GM19025 (cell line): ENCODE measurements at regions not wholly inside any gene's neighbourhood (a gene's known extent, or its start where the extent isn't known, plus 50 kb on each side); places are given as distances from the start of the nearest gene placed in this dataset.

Source experiments
- ATAC-seq: cut with Tn5 transposase; IDR thresholded peaks from one replicate; pipeline ENCODE4 v1.9.1; 2021; ENCODE audit warnings: mild to moderate bottlenecking, low read depth, moderate library complexity; ENCODE audit not compliant: unreplicated experiment

DNA sequence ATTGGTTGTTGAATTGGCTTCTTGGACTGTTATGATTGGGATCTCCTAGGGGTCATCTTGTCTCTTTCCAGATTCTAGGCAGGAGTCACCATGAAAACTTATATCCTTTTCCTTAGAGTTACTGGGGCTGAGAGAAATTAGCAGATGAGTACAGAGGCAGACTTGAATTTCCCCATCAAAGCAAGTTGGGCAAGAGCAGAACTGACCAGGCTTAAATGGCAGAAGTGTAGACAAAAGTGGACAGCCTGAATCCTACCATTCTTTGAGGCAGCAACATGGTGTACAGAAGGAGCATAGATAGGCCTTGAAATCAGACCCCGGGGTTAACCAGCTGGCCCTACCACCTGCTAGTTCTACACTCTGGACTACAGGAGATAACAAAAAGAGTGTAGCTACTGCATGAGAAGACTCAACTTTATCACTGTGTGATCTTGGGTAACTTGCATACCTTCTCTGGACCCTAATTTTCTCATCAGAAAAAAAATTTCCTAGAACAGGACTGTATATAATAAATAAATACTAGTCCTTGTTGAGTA, 427.4 kb upstream of the CADM1 start:
- no peak for ATAC-seq

DNA sequence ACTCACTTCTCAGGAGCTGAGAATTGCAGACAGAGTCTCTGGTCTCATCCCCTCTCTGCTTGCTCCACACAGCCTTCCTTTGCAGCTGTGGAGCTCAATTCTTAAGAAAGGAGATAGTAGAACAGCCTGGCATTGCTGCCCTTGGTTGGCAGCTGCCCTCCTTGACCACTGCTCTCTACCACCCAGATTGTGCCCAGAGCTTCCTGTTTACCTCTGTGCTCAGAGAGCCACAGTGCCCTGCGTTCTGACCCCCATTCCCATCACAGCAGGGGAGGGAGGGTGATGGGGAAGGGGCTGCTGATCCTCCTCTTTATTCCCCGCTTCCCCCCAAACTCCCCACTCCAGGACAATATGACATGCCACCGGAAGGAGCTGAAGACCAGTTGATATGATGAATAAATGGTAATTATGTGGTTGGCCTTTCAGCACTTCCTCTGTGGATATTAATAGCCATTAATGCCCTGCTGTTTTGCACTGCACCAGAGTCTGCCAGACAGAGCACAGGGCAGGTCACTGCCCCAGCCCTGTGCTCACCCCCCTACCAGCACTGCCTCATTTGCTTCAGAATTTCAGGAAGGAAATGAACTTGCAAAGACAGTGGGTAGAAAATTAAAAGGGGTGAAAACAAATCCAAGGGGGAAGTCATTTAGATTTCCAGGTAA, 426.8 kb upstream of the CADM1 start:
- peak; percentile 28 for ATAC-seq

DNA sequence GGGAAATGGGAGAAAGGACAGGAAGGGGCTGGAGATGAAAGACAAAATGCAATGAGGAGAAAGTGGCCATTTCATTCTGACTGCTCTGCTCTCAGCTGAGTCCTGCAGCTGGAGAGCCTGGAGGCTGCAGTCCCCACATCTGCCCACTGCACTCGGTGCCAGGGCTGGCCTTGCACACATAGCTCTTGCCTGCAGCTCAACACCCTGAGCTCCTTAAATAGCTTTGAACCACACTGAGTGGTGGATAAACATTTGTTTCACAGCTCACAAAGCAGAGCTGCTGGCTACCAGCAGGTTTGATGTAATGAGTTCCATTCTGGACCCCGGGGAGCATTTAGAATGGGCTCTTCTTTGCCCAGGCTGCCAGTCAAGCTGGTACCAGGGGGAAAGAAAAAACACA, 426.1 kb upstream of the CADM1 start:
- ATAC-seq = no peak

DNA sequence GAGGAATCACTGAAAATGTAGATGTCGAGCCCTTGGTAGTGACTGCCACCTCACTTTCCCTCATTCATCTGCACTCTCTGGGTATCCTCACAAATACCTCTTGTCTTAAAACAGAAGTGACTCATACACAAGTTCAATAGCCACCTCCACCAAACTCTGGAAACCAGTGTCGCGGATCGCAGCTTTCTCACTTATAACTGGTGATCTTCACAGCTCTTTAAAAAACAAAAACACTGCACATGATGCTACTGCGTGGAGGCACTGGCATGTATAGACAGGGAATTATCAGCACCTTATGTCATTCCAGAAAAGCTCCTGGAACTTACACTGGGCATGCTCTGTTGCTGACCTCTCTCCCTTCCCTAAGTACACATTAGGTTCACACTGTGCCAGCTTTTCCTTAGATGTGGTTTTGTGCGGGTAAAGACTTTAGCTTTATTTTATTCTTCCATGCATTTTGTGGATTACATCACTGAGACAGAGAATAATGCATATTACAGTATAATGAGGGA, 425.5 kb upstream of the CADM1 start:
- ATAC-seq = no peak

DNA sequence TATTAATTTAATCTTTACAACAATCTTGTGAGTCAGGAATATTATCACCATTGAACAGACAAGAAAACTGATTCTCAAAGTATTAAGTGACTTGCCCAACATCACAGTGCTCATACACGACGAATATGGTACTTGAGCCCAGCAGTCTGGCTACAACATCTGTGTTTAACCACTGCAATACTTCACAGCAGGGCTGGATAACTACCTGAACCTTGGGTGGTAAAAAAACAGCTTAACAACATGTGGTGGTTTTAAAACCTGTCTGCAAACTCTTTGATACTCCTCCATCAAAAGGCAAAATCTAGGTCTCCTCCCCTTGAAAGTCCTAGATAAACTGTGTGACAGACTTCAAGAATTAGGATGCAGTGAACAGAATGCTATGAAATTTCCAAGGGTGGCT, 424.6 kb upstream of the CADM1 start:
- no peak for ATAC-seq

DNA sequence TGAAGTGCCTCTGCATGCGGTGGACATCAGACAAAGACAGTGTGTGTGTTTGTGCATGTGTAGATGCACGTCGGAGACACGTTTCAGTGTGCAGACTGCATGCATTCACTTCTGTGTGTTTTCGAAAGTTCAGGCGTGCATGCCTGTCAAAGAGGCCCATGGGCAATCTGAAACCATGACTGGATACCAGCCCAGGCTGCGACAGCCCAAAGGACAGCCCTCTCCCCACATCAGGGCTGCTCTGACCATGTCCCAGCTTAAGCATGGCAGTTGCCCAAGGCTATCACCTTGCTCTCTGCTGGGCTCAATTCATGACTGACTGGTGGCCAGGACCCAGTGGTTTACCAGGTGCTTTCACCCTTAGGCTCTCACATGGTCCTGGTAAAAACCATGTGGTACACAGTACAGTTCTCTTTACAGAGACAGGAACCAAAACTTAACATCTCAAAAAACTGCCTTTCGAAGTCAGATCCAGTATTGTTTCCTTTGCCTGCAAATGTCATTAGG, 423.7 kb upstream of the CADM1 start:
- ATAC-seq = peak; percentile 45

DNA sequence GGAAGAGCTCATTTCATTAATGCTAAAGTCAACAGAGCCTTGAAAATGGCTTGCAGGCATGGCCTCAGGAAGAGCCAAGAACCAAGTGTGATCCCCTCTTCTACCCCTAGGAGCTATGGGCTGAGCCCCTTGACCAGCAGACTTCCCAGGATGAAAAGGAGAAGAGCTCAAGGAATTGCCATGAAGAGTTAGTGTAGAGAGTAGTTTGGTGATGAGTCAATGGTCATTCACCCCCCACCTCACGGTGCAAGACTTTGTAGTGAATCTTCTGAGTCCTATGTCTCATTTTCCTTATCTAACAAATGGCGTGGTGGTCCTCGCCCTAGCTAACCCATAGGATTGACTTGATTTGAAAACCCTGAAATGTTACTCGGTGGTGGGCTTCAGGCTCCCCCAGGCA, 422.4 kb upstream of the CADM1 start:
- ATAC-seq = no peak

DNA sequence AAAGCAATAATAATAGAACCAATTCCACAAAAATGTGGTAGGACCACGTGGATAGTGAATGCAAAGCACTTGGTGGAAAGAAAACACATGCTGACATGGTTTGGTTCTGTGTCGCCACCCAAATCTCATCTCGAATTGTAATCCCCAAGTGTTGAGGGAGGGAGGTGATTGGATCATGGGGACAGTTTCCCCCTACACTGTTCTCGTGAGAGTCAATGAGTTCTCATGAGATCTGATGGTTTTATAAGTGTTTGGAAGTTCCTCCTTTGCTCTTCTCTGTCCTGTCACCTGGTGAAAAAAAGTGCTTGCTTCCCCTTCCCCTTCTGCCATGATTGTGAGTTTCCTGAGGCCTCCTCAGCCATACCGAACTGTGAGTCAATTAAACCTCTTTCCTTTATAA, 421.9 kb upstream of the CADM1 start:
- no peak for ATAC-seq

DNA sequence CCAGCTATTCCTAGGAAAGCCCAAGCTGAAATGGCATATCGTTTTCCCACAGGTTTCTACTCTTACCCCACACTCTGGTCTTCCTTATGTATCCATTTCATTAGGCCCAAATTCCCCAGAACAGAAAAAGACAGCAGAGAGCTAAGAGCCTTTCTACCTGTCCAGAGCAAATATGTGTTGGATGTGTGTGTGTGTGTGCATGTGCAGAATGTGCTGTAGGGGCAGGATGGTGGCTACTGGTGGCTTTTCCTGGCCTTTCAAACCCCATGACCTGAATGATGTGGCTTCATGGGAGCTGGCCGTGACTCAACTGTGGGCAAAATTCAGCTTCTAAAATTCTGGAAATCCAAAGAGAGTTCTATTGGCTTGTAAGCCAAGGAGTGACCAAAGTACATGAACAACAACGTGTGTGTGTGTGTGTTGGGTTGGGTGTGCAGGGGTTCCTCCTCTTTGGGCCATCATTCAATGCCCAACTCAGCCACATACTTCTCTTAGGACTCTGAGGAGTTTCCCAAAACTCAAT, 421.4 kb upstream of the CADM1 start:
- ATAC-seq = no peak

DNA sequence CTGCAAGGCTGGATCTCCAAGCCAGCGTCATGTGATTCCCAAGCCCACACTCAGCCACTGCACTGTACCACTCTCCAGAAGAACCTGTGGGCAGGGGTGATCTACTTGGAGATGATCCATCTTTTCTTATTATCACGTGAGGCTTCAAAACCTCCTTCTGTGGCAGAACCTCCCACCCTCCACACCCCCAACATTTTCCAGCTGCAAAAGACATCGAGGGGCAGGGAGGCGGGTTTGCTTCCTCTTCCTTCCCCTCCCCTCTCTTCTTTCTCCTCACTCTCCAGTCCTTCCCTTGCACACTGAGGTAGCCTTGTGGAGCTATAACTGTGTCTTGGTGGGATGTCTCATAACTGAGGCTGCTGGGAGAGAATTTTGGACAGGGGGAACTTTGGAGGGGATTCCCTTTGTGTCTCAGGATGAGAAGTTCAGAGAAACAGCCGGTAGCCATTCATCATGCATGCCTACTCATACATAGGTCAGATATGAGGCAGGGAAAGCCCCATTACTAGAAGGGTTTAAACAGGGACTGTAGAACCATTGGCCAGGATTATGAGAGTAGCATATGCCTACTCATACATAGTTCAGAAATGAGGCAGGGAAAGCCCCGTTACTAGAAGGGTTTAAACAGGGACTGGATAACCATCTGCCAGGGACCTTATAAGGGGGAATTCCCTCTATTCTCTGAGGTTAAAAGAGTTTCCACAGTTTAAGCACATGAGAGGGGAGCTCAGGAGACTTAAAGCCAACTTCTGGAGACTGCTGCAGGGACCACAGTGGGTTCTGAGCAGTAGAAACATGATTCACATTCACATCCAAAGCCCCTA, 420.7 kb upstream of the CADM1 start:
- ATAC-seq = peak; percentile 73

DNA sequence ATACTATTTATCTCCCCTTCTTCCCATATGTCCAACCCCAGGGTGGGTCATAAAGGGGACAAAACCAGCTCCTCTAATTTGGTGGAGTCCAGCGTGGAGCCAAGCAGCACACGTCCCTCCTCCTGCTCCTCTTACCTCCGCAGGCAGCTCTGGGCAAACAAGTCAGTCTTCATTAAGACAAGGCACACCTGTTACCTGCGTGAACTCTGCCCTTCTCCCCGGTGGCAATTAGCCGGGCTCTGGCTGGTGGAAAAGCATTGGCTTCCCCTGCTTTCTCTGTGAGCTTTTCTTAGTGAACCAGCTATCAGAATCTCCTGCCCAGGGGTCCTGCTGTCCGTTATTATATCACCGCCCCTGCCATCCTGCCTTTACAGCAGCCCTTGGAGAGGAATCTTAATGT, 418.7 kb upstream of the CADM1 start:
- ATAC-seq = no peak

DNA sequence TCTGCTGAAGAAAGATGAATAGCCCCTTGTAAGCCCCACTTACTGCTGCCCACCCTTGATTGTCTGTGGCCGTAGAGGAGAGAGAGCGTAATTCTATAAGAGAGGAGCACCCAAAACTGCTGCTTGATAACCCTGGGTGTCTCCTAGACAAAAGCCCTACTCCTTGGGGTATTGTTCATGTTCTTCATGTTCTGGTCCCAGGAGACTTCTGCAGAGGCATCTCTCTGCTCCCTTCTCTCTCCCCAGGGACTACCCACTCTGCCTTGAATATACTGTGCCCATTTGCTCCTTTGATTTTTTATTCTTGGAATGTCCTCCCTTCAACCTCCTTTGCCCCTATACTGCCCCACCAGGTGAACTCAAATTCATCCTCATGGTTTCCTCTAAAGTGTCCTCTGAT, 417.8 kb upstream of the CADM1 start:
- ATAC-seq = no peak

DNA sequence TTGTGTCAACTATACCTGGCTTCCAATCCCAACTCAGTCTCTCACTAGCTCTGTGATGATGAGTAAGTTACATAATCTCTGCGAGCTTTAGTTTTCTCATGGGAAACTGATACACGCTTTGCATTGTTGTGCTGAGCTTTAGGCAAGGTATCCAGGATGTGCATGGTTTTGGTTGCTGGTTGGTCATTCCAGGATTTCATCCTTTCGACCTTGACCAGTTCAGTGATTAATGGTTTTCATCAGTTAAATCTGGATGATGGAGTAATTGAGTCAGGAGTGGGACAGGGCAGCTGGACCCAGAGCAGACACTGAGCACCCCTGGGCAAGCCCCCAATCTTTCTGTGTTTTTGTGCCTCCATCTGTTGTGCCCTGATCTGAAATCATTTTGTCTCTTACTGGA, 417.3 kb upstream of the CADM1 start:
- ATAC-seq = no peak

DNA sequence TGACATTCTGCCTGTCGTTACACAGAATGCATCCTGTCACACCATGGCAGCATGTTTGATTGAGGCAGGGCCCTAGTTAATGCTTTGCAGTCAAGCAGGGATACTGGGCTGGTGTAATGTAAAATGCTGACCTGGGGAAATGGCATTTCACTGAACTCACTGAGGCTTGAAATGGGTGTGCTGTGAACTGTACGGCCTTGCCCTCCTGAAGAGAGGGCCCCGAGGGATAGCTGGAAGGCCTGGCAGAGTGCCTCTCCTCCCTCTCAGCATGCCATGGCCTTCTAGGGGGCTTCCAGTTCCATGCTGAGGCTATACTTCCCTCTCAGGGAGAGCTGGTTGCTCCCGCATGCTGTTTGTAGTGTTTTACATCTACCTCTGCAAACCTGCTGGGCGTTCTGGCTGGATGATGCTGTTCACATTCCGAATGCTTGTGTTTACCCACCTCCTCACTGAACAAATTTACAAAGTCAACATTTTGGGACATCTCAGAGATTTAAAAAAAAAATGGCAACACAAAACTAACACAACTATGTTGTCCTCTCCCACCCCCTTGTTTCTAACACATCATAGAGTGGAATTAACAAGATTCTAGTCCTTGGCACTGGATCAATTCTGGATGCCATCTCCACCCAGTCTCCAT, 416.7 kb upstream of the CADM1 start:
- ATAC-seq = no peak

DNA sequence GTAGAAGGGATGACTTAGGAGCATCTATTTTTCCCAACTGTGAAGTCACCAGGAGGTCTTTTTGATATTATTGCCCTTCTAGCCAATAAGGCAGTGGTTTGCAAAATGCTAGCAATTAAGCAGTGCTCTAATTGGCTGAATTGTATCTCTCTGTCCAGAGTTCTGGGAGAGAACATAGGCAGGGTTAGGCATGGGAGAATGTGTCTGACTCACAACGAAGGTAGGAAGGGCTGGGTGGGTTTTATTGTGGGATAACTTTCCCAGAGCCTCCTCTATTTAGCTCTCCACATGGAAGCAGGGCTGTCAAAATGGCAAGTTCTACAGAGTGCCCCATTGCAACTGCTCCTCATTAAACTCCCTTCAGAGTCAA, 415.9 kb upstream of the CADM1 start:
- ATAC-seq = no peak

DNA sequence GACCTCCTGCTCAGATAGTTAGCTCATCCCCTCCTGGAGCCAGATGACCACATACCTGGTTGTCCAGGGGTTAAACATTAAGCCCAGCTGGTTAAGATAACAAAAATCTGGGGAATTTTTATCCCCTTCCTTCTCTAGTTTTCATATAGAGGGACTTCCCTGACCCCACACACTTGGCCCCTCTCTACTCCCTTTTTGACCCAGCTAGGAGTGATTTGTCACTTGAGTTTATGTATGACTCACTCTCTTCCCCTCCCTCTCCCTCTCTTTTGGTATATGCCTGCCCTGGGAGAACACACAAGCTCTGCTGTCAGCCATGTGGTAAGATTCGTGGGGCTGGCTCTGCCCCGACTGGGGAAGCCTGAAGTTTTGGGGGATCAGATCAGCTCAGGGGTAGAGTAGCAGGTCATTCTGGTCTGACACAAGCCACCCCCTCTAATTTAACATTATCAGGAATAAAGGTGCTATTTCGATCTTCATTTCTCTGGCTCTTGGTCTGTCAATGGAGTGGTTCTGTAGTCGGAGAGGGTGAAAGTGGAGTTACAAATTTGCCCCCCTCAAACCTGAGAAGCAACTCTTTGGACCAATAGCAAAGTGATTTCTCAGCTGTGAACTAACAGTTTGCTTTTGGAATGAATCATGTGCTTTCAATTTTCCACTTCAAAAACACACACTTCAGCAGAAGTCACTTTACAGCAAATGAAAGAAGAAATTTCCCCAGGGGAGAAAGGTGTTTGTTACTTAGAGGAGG, 415.3 kb upstream of the CADM1 start:
- peak; percentile 57 for ATAC-seq

DNA sequence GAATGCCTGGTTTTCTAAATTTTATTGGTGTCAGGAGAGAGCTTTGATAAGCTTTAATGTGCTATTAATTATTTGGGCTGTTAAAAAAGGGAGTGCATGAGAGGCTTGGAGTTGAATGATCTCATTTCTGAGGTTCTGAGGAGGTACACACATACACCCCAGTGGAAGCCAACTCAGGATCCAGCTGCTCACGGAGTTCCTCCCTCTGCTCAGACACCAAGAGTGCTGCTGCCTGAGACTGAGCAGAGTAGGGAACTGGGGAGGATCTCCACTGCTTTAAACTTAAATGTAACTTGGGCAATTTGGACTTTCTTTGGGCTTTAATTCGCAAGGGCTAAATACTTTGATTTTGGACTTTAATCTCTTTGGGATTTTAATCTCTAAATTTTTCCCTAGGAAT, 414.4 kb upstream of the CADM1 start:
- no peak for ATAC-seq

DNA sequence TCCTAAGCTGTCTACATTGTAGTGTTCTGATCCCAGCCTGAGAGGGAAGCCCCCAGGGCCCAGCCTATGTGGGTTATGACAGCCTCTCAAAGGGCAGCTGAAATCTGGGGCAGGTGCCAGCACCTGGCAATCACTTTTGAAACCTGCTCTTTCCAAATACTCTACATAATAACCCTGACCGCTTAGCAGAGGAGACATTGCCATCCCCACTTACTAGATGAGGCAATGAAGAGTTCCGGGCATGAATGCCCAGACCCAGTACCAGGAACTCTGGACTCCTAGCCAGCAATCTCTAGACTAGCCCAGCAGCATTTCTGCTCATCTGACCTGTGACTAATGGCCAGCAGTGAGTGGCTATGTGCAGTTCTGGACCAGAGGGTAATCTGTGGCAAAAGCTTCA, 412.4 kb upstream of the CADM1 start:
- no peak for ATAC-seq

DNA sequence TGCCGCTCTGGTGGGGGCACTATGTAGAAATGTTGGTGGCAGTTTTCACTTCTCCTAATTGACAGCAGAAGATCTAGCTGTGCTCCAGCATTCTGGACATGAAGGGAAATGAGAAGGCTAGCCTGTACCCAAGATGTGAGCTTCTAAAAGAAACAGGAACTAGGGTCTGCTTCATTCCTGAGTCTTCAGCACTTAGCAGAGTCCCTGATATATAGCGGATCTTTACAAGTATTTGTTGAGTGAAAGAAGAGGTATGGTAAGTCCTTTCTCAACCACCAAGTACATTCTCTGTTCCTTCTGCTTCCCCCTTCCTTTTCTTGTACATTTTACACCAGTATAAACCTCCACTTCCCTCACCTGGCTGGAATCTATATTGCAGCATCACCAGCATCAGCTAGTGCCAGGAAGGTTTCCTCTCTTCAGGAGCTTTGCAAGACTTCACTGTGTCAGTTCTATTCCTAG, 408.3 kb upstream of the CADM1 start:
- ATAC-seq = peak; percentile 54
